Left renal cortex interstitium (tissue), 4 donors: ENCODE measurements at regions not wholly inside any gene's neighbourhood (a gene's known extent, or its start where the extent isn't known, plus 50 kb on each side); places are given as distances from the start of the nearest gene placed in this dataset.

ENCODE experiments used
- DNase-seq, 4 donors: peaks; one replicate each; pipeline ENCODE4 v3.0.0-alpha.2; 2013; ENCODE audit warnings: low read depth in 4 of 4, low spot score in 2 of 4, missing footprints in 1 of 4

GRCh38 chr7:33700001-33700899 is 205.1 kb upstream of the BMPER start:
- no peak for DNase-seq

GRCh38 chr7:33701189-33701740 is 204.1 kb upstream of the BMPER start:
- no peak for DNase-seq

- no peak for DNase-seq
Observed at GRCh38 chr7:33701927-33702326, 203.4 kb upstream of the BMPER start.

GRCh38 chr7:33702514-33703054 is 202.8 kb upstream of the BMPER start:
- no peak for DNase-seq

GRCh38 chr7:33705333-33705833 is 200.0 kb upstream of the BMPER start:
- no peak for DNase-seq

- no peak for DNase-seq
Observed at GRCh38 chr7:33706186-33706585, 199.2 kb upstream of the BMPER start.

GRCh38 chr7:33706771-33707200 is 198.6 kb upstream of the BMPER start:
- DNase-seq: no peak

- no peak for DNase-seq
Observed at GRCh38 chr7:33707427-33707826, 197.9 kb upstream of the BMPER start.

- no peak for DNase-seq
Observed at GRCh38 chr7:33710608-33711007, 194.7 kb upstream of the BMPER start.

- DNase-seq: no peak
Observed at GRCh38 chr7:33711231-33712019, 193.9 kb upstream of the BMPER start.

GRCh38 chr7:33712020-33712414 is 193.3 kb upstream of the BMPER start:
- no peak for DNase-seq

- DNase-seq: no peak
Observed at GRCh38 chr7:33714208-33714607, 191.1 kb upstream of the BMPER start.

- no peak for DNase-seq
Observed at GRCh38 chr7:33716581-33717477, 188.5 kb upstream of the BMPER start.

- no peak for DNase-seq
Observed at GRCh38 chr7:33719059-33719581, 186.2 kb upstream of the BMPER start.

- no peak for DNase-seq
Observed at GRCh38 chr7:33720139-33720538, 185.2 kb upstream of the BMPER start.

GRCh38 chr7:33720870-33721269 is 184.5 kb upstream of the BMPER start:
- DNase-seq: no peak

GRCh38 chr7:33721895-33722294 is 183.4 kb upstream of the BMPER start:
- DNase-seq: no peak

- DNase-seq: no peak
Observed at GRCh38 chr7:33722383-33723101, 182.8 kb upstream of the BMPER start.

- DNase-seq: no peak
Observed at GRCh38 chr7:33724201-33724600, 181.1 kb upstream of the BMPER start.
